ENCODE measurements at regions not wholly inside any gene's neighbourhood (a gene's known extent, or its start where the extent isn't known, plus 50 kb on each side); places are given as distances from the start of the nearest gene placed in this dataset.

GRCh38 chr1:177884479-177885021 is 85.3 kb downstream of the SEC16B start:
- Histone ChIP-seq H3K36me3 (ENCODE audit: control insufficient read depth, insufficient read depth, low read length) (no peaks in the 10 kb centered on the region), H3K9me3 (ENCODE audit: control insufficient read depth, insufficient read depth, low read depth, low read length) (no peaks in the 10 kb centered on the region), H3K4me3 (ENCODE audit: low read depth in 2 of 2, low read length in 2 of 2) (no peak overlapping the region), H3K27ac (ENCODE audit: low read length) (no peak overlapping the region), H3K27me3 (ENCODE audit: control insufficient read depth, insufficient read depth, low read length) (0 out of 2 replicates have a peak, but pooled peaks cover 2% of the 10 kb centered on the region), H3K4me1 (ENCODE audit: control insufficient read depth, insufficient read depth, low read length) (no peaks in the 10 kb centered on the region)
- CTCF ChIA-PET = no interaction called here
- no peak for ATAC-seq
- TF ChIP-seq POLR2AphosphoS5 (IDR thresholded peaks at IDR 0.05; ENCODE audit: low read depth, low read length) (no peak), SIN3A (IDR thresholded peaks at IDR 0.05; ENCODE audit: borderline replicate concordance, insufficient read depth, low read depth, low read length) (no peak), CTCF (IDR thresholded peaks at IDR 0.05) (no peak), REST (IDR thresholded peaks at IDR 0.05; ENCODE audit: insufficient read depth in 1 of 2, low read depth in 2 of 2, low read length in 1 of 2) (no peak), TCF7L2 (IDR thresholded peaks at IDR 0.05; ENCODE audit: low read depth, low read length) (no peak)
- in situ Hi-C loops (cut with HindIII; ENCODE audit: low pct_unique_long_range_greater_than_20kb, low sequenced_read_pairs) (no loop called here), intact Hi-C loops (cut with micrococcal nuclease; ENCODE audit: unreplicated experiment) (no loop called here)
- no TSS peak for BruUV-seq (replicated peaks)
- POLR2A ChIA-PET = no interaction called here
- DNase-seq (ENCODE audit: low read depth, low spot score) = no peak

DNA sequence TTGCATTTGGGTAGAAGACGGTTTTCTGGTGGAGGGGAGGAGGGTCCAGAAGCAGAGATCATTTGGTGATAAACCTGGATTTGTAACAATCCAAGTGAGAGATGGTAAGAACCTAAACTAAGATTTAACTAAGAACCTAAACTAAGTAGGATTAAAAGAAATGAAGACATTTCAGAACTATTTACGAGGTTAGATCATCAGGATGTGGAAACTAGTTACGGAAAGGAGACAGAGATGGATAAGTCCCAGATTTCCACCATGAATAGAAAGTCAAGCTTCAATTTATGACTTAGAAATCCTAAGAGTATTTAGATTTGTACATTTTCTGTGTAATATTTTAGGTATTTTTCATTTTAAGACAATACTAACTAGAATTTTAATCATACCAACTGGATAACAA is 86.3 kb downstream of the SEC16B start:
- ChIA-PET CTCF (no interaction called here), POLR2A (no interaction called here)
- no TSS peak for BruUV-seq (replicated peaks)
- no peak for TF ChIP-seq SIN3A (IDR thresholded peaks at IDR 0.05; ENCODE audit: borderline replicate concordance, insufficient read depth, low read depth, low read length)
- TF ChIP-seq CTCF (IDR thresholded peaks at IDR 0.05) = no peak
- no peak for TF ChIP-seq REST (IDR thresholded peaks at IDR 0.05; ENCODE audit: insufficient read depth in 1 of 2, low read depth in 2 of 2, low read length in 1 of 2)
- TF ChIP-seq POLR2AphosphoS5 (IDR thresholded peaks at IDR 0.05; ENCODE audit: low read depth, low read length) = no peak
- TF ChIP-seq TCF7L2 (IDR thresholded peaks at IDR 0.05; ENCODE audit: low read depth, low read length) = no peak
- Histone ChIP-seq H3K4me1 (ENCODE audit: control insufficient read depth, insufficient read depth, low read length) (no peaks in the 10 kb centered on the region), H3K9me3 (ENCODE audit: control insufficient read depth, insufficient read depth, low read depth, low read length) (no peaks in the 10 kb centered on the region), H3K27me3 (ENCODE audit: control insufficient read depth, insufficient read depth, low read length) (0 out of 2 replicates have a peak, but pooled peaks cover 2% of the 10 kb centered on the region), H3K36me3 (ENCODE audit: control insufficient read depth, insufficient read depth, low read length) (no peaks in the 10 kb centered on the region), H3K27ac (ENCODE audit: low read length) (no peak overlapping the region), H3K4me3 (ENCODE audit: low read depth in 2 of 2, low read length in 2 of 2) (no peak overlapping the region)
- in situ Hi-C loops (cut with HindIII; ENCODE audit: low pct_unique_long_range_greater_than_20kb, low sequenced_read_pairs) = no loop called here
- DNase-seq (ENCODE audit: low read depth, low spot score) (no peak), ATAC-seq (no peak)
- intact Hi-C loops (cut with micrococcal nuclease; ENCODE audit: unreplicated experiment) = no loop called here

Measured in Panc1 (cell line).